NCI-H2196 treated with DMSO at 0.1 percent for 48 hours (cell line): ENCODE measurements at regions not wholly inside any gene's neighbourhood (a gene's known extent, or its start where the extent isn't known, plus 50 kb on each side); places are given as distances from the start of the nearest gene placed in this dataset.
"Not testable (repeated sequence)": the region's sequence is repeated elsewhere in the genome, so short reads cannot be mapped to it uniquely, and the experiment has no call there.

ENCODE experiments used
- DNase-seq: peaks from one replicate; lab custom pipeline; 2025; ENCODE audit not compliant: unreplicated experiment; lab: John Stamatoyannopoulos, UW

GRCh38 chr11:67877316-67877715 lies 126.6 kb downstream of the UNC93B1 start:
- DNase-seq = not testable (repeated sequence)

GRCh38 chr11:67873223-67873622 lies 130.7 kb downstream of the UNC93B1 start:
- not testable (repeated sequence) for DNase-seq

GRCh38 chr11:67871168-67871567 lies 132.7 kb downstream of the UNC93B1 start:
- not testable (repeated sequence) for DNase-seq

- DNase-seq = not testable (repeated sequence)
Observed at GRCh38 chr11:67862896-67863295, 141.0 kb downstream of the UNC93B1 start.

DNA sequence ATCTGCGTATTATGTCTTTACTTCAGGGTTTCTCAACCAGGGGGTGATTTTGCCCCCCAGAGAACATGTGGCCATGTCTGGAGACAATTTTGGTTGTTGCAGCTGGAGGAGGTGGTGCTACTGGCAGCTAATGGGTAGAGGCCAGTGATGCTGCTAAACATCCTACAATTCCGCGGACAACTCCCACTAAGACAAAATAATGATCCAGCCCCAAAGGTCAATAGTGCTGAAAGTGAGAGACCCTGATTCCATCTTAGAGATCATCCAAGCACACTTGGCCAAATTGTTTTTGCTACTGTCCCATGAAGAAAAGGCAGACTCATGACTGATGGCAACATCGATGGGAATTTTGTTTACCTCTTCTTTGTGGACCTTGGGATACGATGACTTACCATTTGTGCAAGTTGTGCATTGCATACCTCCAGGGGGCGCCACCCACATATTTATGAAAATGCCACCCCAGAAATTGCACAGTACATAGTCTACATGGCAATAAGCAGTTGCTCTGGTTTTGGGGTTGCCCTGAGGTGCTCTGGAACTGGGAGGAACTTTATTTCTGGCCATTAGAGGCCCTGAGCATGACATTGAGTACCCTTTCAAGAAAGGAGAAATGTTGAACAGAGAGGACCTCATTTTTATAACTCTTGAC lies 144.3 kb downstream of the UNC93B1 start:
- not testable (repeated sequence) for DNase-seq

DNA sequence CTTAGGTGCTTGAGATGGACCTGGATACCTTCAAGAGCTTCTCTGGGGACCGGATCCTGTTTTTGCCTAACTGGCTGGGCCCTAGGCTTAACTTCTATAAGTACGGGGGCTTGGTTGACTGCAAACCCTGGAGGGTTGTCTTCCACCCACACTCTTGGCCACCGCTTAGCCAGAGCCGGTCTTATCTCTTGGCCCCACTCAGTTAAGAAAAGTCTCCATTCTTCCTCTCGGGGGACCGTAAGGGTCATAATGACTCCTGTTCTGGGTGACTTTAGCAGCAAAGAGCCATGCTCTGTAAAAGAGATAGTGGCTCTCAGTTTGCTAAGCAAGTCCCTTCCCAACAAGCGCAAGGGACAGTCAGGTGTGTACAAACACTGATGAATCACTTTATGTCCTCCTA lies 153.2 kb downstream of the UNC93B1 start:
- not testable (repeated sequence) for DNase-seq

- DNase-seq = not testable (repeated sequence)
Observed at GRCh38 chr11:67849766-67850165, 154.1 kb downstream of the UNC93B1 start.

GRCh38 chr11:67847896-67848875 lies 155.7 kb downstream of the UNC93B1 start:
- DNase-seq = not testable (repeated sequence)

DNA sequence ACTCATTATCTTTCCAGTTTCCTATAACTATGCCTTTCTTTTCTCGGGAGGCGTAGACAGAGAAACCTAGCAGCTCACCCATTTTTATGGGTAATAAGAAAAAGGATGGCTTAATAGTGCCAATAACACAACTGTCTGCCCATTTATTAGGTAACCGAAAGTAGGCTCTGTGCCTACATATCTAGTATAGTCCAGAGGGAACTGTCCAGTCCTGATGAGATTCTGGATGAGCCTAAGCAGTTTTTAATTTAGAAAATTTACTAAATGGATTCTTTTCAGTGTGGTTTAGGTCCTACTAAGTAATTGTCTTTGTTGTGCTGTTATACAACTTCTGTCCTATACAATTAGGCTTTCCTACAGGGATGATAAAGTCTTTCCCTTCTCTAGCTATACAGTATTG lies 157.6 kb downstream of the UNC93B1 start:
- DNase-seq = not testable (repeated sequence)

DNA sequence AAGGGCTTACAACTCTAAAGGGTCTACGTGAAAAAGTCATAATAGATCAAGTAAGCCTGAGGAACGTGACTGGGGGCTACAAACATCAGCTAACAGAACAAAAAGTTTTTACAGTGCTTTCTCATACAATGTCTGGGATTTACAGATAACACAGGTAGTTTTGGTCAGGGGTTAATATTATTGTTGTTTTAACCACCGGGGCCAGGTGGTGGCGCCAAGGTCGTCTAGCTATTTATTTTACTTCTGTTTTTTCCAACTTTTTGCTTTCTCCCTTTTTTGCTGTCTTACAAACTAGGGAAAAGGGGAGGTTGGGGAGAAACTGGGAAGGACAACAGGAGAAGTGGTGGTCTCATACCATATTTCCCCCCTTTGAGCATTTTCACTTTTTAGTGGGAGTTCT lies 158.6 kb downstream of the UNC93B1 start:
- not testable (repeated sequence) for DNase-seq

GRCh38 chr11:67840599-67840998 lies 163.3 kb downstream of the UNC93B1 start:
- DNase-seq = not testable (repeated sequence)

GRCh38 chr11:67830152-67830551 lies 155.7 kb upstream of the ALDH3B2 start:
- DNase-seq = not testable (repeated sequence)

DNA sequence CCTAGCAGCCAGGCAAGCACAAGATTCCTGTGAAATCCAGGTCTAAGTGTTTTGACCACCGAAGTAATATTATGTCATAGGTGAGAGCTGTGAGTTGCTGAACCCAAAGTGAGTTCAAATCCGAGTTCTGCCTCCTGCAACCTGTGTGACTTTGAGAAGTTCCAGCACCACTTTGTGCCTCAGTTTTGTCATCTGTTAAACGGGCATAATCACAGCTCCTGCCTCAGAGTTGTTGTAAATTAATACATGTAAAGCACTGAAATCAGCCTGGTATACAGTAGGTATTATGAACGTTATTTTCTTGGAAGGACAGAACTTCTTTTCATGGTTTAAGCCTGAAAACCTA lies 152.5 kb upstream of the ALDH3B2 start:
- not testable (repeated sequence) for DNase-seq

DNA sequence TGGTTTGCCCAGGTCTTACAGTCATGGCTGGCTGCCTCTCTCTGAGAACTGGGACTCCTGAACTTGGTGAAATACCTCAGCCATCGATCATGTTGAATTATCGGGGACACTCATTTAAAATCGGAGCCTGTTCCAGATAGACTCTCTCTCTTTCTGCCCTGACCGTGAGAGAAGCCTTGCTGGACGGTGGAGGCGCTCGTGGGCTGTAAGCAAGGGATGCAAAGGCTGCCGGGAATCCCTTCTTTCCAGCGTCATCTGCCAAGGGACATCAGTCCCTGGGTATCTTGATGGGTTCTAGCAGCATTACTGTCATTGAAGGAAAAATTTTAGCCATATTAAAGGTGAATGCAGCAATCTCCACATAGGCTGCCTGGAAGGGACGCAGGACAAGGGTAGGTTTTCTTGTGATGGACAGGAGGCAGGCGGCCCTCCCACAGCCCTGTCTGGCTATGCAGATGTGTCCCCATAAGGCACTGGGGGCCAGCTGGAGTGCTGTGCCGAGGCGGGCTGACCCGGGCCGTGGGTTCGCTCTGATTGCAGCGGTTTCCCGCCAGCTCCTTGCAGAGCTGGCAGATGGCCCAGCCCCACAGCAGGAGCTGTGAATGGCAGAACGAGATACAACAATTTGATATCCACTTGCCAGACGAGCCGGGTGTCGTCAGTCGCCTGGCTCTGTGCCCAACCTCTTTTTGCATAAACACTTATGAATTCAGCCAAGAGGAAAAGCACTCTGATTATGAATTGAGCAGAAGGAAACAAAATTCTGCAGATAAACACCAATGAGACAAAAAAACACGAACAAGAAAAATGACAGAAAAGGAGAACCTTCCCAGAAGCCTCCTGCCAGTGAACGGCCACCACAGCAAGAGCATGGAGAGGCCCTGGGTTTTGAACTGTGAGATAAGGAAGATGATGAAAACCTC lies 151.9 kb upstream of the ALDH3B2 start:
- DNase-seq = peak; percentile 32

- DNase-seq = not testable (repeated sequence)
Observed at GRCh38 chr11:67824861-67825260, 150.4 kb upstream of the ALDH3B2 start.

- DNase-seq = no peak
Observed at GRCh38 chr11:67820081-67820480, 145.7 kb upstream of the ALDH3B2 start.

GRCh38 chr11:67817558-67817957 lies 143.1 kb upstream of the ALDH3B2 start:
- not testable (repeated sequence) for DNase-seq

GRCh38 chr11:67809301-67809700 lies 134.9 kb upstream of the ALDH3B2 start:
- DNase-seq = not testable (repeated sequence)

GRCh38 chr11:67807896-67808295 lies 133.5 kb upstream of the ALDH3B2 start:
- DNase-seq = not testable (repeated sequence)

GRCh38 chr11:67806728-67807235 lies 132.4 kb upstream of the ALDH3B2 start:
- not testable (repeated sequence) for DNase-seq

DNA sequence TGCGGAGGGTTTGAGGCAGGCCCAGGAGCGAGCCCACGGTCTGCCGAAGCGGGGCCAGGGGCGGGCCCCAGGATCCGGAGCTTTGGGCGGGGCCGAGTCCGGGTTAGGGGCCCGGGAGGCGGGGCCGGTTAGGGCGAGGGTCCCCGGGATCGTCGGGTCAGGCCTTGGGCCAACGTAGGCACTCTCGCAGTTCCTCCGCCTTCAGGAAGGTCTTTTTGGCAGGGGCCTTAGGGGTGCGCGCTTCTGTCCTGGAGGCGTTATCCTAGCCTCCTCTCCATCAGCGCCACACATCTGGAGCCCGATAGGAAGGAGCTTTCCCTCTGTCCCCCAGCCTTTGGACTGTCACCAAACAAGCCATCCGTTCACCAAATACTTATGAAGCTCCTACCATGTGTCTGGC lies 131.8 kb upstream of the ALDH3B2 start:
- DNase-seq = not testable (repeated sequence)
